ENCODE measurements at regions not wholly inside any gene's neighbourhood (a gene's known extent, or its start where the extent isn't known, plus 50 kb on each side); places are given as distances from the start of the nearest gene placed in this dataset.

DNA sequence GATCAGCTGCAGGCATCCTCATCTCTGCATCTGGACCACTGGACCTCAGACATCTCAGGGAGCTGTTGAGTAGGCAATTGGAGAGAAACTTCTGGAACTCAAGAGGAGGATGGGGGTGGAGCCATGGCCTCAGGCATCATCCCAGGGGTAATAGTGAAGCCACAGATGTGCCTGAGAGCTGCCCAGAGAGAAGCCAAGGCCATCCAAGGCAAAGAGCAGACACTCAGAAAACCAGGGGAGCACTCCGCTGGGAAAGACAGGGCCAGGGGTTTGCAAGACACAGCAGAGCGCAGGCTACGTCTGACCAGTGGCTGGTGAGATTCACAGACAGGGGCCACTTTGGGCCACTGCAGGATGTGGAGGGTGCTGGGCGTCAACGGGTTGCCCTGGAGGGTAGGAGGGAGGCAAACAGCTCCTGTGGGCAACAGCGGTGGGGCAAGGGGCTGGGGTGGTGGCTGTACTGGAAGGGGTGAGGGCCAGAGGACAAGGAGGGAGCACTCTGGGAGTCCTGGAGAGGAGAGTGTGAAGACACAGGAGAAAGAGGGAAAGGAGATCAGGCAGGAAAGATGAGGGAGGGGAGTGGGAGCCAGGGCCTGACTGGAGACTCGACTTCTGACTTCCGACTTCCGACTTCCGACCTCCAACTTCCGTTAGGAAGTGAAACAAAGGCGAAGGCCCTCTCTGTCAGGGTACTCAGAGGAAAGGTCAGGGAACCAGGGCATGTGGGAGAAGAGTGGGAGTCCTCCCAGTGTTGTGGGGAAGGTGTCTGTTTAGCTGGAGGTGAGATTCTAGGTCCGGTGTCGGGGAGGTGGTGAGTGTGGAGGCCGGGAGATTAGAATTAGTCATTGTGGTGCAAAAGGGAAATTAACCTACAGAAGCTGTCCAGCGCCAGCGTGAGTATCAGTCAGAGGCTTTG, 69.7 kb upstream of the ANTXRL start (continued):
- TF ChIP-seq, protein P1, sequence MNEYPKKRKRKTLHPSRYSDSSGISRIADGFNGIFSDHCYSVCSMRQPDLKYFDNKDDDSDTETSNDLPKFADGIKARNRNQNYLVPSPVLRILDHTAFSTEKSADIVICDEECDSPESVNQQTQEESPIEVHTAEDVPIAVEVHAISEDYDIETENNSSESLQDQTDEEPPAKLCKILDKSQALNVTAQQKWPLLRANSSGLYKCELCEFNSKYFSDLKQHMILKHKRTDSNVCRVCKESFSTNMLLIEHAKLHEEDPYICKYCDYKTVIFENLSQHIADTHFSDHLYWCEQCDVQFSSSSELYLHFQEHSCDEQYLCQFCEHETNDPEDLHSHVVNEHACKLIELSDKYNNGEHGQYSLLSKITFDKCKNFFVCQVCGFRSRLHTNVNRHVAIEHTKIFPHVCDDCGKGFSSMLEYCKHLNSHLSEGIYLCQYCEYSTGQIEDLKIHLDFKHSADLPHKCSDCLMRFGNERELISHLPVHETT (CRISPR knock-in tag; conservative IDR thresholded peaks at IDR 0.05 in 1 of 2, IDR thresholded peaks at IDR 0.05 in 1 of 2) = peak in 1 of 2 experiments; percentile 86; a peak in 2 of 4 replicates
- TF ChIP-seq, protein P2, sequence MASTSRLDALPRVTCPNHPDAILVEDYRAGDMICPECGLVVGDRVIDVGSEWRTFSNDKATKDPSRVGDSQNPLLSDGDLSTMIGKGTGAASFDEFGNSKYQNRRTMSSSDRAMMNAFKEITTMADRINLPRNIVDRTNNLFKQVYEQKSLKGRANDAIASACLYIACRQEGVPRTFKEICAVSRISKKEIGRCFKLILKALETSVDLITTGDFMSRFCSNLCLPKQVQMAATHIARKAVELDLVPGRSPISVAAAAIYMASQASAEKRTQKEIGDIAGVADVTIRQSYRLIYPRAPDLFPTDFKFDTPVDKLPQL (IDR thresholded peaks at IDR 0.05; ENCODE audit: extremely low read depth, insufficient read length) = no peak
- TF ChIP-seq BDP1 (IDR thresholded peaks at IDR 0.05; ENCODE audit: insufficient read depth, insufficient read length) (no peak), FOXK1 (CRISPR knock-in tag; IDR thresholded peaks at IDR 0.05; ENCODE audit: borderline replicate concordance) (0 out of 2 replicates have a peak, but pooled peaks have one; percentile 48), POLR2B (IDR thresholded peaks at IDR 0.05; ENCODE audit: low read depth, partially characterized antibody) (no peak), ZBED1 (IDR thresholded peaks at IDR 0.05) (0 out of 2 replicates have a peak, but pooled peaks have one; percentile 81), ZC3H11A (IDR thresholded peaks at IDR 0.05; ENCODE audit: low read depth, low read length) (no peak), NONO (IDR thresholded peaks at IDR 0.05; ENCODE audit: low read depth in 2 of 2, low read length in 1 of 2) (no peak), RBM34 (IDR thresholded peaks at IDR 0.05; ENCODE audit: borderline replicate concordance, insufficient read depth, low read length) (no peak)
- TF ChIP-seq, protein P3, sequence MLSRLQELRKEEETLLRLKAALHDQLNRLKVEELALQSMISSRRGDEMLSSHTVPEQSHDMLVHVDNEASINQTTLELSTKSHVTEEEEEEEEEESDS (CRISPR knock-in tag; IDR thresholded peaks at IDR 0.05) = no peak
- TF ChIP-seq, protein P4, sequence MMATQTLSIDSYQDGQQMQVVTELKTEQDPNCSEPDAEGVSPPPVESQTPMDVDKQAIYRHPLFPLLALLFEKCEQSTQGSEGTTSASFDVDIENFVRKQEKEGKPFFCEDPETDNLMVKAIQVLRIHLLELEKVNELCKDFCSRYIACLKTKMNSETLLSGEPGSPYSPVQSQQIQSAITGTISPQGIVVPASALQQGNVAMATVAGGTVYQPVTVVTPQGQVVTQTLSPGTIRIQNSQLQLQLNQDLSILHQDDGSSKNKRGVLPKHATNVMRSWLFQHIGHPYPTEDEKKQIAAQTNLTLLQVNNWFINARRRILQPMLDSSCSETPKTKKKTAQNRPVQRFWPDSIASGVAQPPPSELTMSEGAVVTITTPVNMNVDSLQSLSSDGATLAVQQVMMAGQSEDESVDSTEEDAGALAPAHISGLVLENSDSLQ (IDR thresholded peaks at IDR 0.05) = peak; percentile 58
- TF ChIP-seq, protein P5, sequence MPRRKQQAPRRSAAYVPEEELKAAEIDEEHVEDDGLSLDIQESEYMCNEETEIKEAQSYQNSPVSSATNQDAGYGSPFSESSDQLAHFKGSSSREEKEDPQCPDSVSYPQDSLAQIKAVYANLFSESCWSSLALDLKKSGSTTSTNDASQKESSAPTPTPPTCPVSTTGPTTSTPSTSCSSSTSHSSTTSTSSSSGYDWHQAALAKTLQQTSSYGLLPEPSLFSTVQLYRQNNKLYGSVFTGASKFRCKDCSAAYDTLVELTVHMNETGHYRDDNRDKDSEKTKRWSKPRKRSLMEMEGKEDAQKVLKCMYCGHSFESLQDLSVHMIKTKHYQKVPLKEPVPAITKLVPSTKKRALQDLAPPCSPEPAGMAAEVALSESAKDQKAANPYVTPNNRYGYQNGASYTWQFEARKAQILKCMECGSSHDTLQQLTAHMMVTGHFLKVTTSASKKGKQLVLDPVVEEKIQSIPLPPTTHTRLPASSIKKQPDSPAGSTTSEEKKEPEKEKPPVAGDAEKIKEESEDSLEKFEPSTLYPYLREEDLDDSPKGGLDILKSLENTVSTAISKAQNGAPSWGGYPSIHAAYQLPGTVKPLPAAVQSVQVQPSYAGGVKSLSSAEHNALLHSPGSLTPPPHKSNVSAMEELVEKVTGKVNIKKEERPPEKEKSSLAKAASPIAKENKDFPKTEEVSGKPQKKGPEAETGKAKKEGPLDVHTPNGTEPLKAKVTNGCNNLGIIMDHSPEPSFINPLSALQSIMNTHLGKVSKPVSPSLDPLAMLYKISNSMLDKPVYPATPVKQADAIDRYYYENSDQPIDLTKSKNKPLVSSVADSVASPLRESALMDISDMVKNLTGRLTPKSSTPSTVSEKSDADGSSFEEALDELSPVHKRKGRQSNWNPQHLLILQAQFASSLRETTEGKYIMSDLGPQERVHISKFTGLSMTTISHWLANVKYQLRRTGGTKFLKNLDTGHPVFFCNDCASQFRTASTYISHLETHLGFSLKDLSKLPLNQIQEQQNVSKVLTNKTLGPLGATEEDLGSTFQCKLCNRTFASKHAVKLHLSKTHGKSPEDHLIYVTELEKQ (CRISPR knock-in tag; IDR thresholded peaks at IDR 0.05) = no peak
- TF ChIP-seq, protein P6, sequence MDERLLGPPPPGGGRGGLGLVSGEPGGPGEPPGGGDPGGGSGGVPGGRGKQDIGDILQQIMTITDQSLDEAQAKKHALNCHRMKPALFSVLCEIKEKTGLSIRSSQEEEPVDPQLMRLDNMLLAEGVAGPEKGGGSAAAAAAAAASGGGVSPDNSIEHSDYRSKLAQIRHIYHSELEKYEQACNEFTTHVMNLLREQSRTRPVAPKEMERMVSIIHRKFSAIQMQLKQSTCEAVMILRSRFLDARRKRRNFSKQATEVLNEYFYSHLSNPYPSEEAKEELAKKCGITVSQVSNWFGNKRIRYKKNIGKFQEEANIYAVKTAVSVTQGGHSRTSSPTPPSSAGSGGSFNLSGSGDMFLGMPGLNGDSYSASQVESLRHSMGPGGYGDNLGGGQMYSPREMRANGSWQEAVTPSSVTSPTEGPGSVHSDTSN (CRISPR knock-in tag; IDR thresholded peaks at IDR 0.05; ENCODE audit: low read depth) = no peak
- TF ChIP-seq, protein P6 (tag; conservative IDR thresholded peaks at IDR 0.05; ENCODE audit: low read depth) = no peak

Data from K562 (cell line).